ENCODE measurements at regions not wholly inside any gene's neighbourhood (a gene's known extent, or its start where the extent isn't known, plus 50 kb on each side); places are given as distances from the start of the nearest gene placed in this dataset.

- Histone ChIP-seq H3K36me3 (no peaks in the 10 kb centered on the region), H3K4me1 (peaks cover 0 to 18% (median 0%) of the 10 kb centered on the region in 4 donors), H3K27ac (no peak overlapping the region), H3K9me3 (no peaks in the 10 kb centered on the region), H3K4me3 (no peak overlapping the region), H3K27me3 (no peaks in the 10 kb centered on the region)
- intact Hi-C loops (cut with DNase I; ENCODE audit: low total_unique reads) = no loop called here
- no peak for TF ChIP-seq CTCF (IDR thresholded peaks at IDR 0.05)
- no peak for DNase-seq
Observed at GRCh38 chr9:108296056-108296455, 559.7 kb downstream of the ACTL7B start.

- intact Hi-C loops (cut with DNase I; ENCODE audit: low total_unique reads) = no loop called here
- no peak for TF ChIP-seq CTCF (IDR thresholded peaks at IDR 0.05)
- H3K4me1 ChIP-seq = peaks cover 0 to 11% (median 0%) of the 10 kb centered on the region in 4 donors
- H3K4me3 ChIP-seq = no peak overlapping the region
- no peaks in the 10 kb centered on the region for H3K36me3 ChIP-seq
- H3K9me3 ChIP-seq = no peaks in the 10 kb centered on the region
- no peak overlapping the region for H3K27ac ChIP-seq
- H3K27me3 ChIP-seq = no peaks in the 10 kb centered on the region
- DNase-seq = no peak
Observed at GRCh38 chr9:108291586-108291932, 564.2 kb downstream of the ACTL7B start.

- Histone ChIP-seq H3K4me1 (peaks cover 0 to 5% (median 0%) of the 10 kb centered on the region in 4 donors), H3K4me3 (no peak overlapping the region), H3K9me3 (no peaks in the 10 kb centered on the region), H3K27me3 (no peaks in the 10 kb centered on the region), H3K36me3 (no peaks in the 10 kb centered on the region), H3K27ac (no peak overlapping the region)
- TF ChIP-seq CTCF (IDR thresholded peaks at IDR 0.05) = no peak
- DNase-seq = no peak
- intact Hi-C loops (cut with DNase I; ENCODE audit: low total_unique reads) = no loop called here
Observed at GRCh38 chr9:108290839-108291585, 564.8 kb downstream of the ACTL7B start.

- Histone ChIP-seq H3K4me1 (no peaks in the 10 kb centered on the region), H3K27me3 (no peaks in the 10 kb centered on the region), H3K9me3 (no peaks in the 10 kb centered on the region), H3K27ac (no peak overlapping the region), H3K4me3 (no peak overlapping the region), H3K36me3 (no peaks in the 10 kb centered on the region)
- DNase-seq = no peak
- intact Hi-C loops (cut with DNase I; ENCODE audit: low total_unique reads) = no loop called here
- no peak for TF ChIP-seq CTCF (IDR thresholded peaks at IDR 0.05)
Observed at GRCh38 chr9:108286638-108287206, 569.1 kb downstream of the ACTL7B start.

- Histone ChIP-seq H3K4me3 (no peak overlapping the region), H3K27ac (no peak overlapping the region), H3K27me3 (no peaks in the 10 kb centered on the region), H3K4me1 (no peaks in the 10 kb centered on the region), H3K36me3 (no peaks in the 10 kb centered on the region), H3K9me3 (no peaks in the 10 kb centered on the region)
- no peak for DNase-seq
- no peak for TF ChIP-seq CTCF (IDR thresholded peaks at IDR 0.05)
- intact Hi-C loops (cut with DNase I; ENCODE audit: low total_unique reads) = no loop called here
Observed at GRCh38 chr9:108283696-108284095, 572.1 kb downstream of the ACTL7B start.
